Left lung (tissue), 4 donors: ENCODE measurements at regions not wholly inside any gene's neighbourhood (a gene's known extent, or its start where the extent isn't known, plus 50 kb on each side); places are given as distances from the start of the nearest gene placed in this dataset.

Experiments
- ATAC-seq: fragments of 200-7000 bp; cut with Tn5 transposase; one replicate; pipeline ENCODE4 v1.9.1; 2020; ENCODE audit warnings: moderate library complexity
- DNase-seq, 4 donors: peaks; one replicate each; pipeline ENCODE4 v3.0.0-alpha.2; 2013 to 2020
- H3K27ac ChIP-seq, 2 donors: fragments of 200-600 bp; sonication (generic) in 1 of 2; one replicate each; pipeline versions ENCODE4 v1.5.0 to v1.8.0; 2020 to 2021
- H3K27me3 ChIP-seq, 2 donors: fragments of 200-600 bp; sonication (generic) in 1 of 2; one replicate each; pipeline versions ENCODE4 v1.5.0 to v1.8.0; 2020 to 2021
- H3K36me3 ChIP-seq, 2 donors: fragments of 200-600 bp; sonication (generic) in 1 of 2; one replicate each; pipeline versions ENCODE4 v1.5.0 to v1.8.0; 2020 to 2021
- H3K4me1 ChIP-seq, 2 donors: fragments of 200-600 bp; one replicate each; pipeline ENCODE4 v1.8.0; 2021
- H3K4me3 ChIP-seq, 2 donors: fragments of 200-600 bp; sonication (generic) in 1 of 2; one replicate each; pipeline versions ENCODE4 v1.5.0 to v1.8.0; 2020 to 2021; ENCODE audit warnings: mild to moderate bottlenecking in 1 of 2
- H3K9me3 ChIP-seq, 2 donors: fragments of 200-600 bp; sonication (generic) in 1 of 2; one replicate each; pipeline versions ENCODE4 v1.5.0 to v1.8.0; 2020 to 2021
- intact Hi-C, 2 donors: fragments of 100-400 bp; cut with DNase I; formaldehyde crosslinking; loops; one replicate each; pipeline versions ENCODE4 v1.11.2 to v1.14.2; 2022
- TF ChIP-seq, protein P1 (sequence below), 2 donors: fragments of 200-600 bp; sonication (generic) in 1 of 2; IDR thresholded peaks; one replicate each; pipeline versions ENCODE4 v1.5.0 to v1.8.0; 2021; ENCODE audit warnings: antibody characterized with exemption in 2 of 2
- donor health status: DM: no; HTN: yes; CAD: no.
- donor health status: DM: no; HTN: no; CAD: no.

GRCh38 chr14:26173581-26174110, 424.2 kb downstream of the NOVA1 start:
- Histone ChIP-seq H3K27ac (no peak overlapping the region), H3K27me3 (no peaks in the 10 kb centered on the region), H3K4me1 (no peaks in the 10 kb centered on the region), H3K9me3 (no peaks in the 10 kb centered on the region), H3K4me3 (no peak overlapping the region), H3K36me3 (no peaks in the 10 kb centered on the region)
- DNase-seq: no peak
- TF ChIP-seq, protein P1, sequence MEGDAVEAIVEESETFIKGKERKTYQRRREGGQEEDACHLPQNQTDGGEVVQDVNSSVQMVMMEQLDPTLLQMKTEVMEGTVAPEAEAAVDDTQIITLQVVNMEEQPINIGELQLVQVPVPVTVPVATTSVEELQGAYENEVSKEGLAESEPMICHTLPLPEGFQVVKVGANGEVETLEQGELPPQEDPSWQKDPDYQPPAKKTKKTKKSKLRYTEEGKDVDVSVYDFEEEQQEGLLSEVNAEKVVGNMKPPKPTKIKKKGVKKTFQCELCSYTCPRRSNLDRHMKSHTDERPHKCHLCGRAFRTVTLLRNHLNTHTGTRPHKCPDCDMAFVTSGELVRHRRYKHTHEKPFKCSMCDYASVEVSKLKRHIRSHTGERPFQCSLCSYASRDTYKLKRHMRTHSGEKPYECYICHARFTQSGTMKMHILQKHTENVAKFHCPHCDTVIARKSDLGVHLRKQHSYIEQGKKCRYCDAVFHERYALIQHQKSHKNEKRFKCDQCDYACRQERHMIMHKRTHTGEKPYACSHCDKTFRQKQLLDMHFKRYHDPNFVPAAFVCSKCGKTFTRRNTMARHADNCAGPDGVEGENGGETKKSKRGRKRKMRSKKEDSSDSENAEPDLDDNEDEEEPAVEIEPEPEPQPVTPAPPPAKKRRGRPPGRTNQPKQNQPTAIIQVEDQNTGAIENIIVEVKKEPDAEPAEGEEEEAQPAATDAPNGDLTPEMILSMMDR (IDR thresholded peaks at IDR 0.05): no peak
- no peak for ATAC-seq
- intact Hi-C loops: no loop called here

DNA sequence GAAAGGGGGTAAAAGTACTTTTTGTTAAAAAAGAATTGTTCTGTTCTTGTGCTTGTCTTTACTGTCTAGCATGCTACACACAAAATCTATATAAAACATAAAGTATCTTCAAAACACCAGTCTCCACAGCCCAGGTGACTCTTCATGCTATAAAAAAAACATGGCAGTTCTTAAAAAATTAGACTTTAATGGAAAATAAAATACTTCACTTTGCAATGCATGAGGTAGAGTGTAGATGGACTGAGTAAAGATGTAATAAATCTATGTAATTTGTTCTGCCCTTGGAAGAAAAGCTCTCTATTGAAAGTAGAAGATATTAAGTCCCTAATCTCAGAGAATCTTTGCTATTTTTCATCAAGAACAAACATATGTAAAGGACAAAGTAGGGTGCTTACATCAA, 425.4 kb downstream of the NOVA1 start:
- Histone ChIP-seq H3K27ac (no peak overlapping the region), H3K9me3 (no peaks in the 10 kb centered on the region), H3K4me3 (no peak overlapping the region), H3K36me3 (no peaks in the 10 kb centered on the region), H3K4me1 (no peaks in the 10 kb centered on the region), H3K27me3 (no peaks in the 10 kb centered on the region)
- DNase-seq (no peak), ATAC-seq (no peak)
- TF ChIP-seq, protein P1 (IDR thresholded peaks at IDR 0.05): no peak
- intact Hi-C loops: no loop called here

DNA sequence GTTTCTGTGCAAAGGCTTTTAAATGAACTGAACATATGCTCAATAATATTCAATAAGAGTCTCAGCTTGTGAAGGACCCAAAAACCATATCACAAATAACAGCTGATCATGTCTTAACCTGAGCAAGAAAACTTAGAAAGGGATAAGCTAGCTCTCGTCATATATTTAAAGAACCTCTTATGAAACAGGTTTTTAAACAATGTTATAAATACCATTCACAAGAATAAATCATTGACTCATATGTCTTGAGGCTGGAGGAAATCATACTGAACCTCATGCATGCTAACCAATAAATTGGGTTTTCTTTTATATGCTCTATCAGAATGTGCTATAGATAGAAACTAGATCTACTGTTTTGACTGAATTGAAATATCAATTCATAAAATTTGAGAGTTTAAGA, 426.9 kb downstream of the NOVA1 start:
- DNase-seq: no peak
- Histone ChIP-seq H3K27ac (no peak overlapping the region), H3K36me3 (no peaks in the 10 kb centered on the region), H3K4me3 (no peak overlapping the region), H3K4me1 (no peaks in the 10 kb centered on the region), H3K9me3 (no peaks in the 10 kb centered on the region), H3K27me3 (no peaks in the 10 kb centered on the region)
- TF ChIP-seq, protein P1 (IDR thresholded peaks at IDR 0.05): no peak
- intact Hi-C loops: no loop called here
- ATAC-seq: no peak

DNA sequence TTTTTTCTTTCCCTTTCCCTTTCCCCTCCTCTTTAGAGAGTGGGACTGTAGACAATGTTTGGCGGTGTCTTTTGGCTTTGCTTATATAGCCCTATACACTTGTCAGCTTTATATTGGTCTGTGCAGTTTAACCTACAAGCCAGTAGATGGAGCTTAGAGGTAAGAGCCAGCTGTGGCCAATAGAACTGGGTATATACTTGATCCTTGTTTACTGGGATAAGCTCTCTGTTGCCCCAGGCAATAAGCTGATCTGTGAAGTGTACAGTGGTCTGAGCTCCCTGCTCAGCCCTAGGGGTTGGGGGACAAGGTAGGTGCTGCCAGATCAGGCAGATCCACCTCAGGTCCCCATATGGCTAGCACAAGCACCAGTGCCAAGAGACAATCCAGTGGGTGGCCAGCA, 434.1 kb downstream of the NOVA1 start:
- peak in 3 of 4 donors; percentile 3 to 27 (median 14) for DNase-seq
- intact Hi-C loops: no loop called here
- H3K9me3 ChIP-seq: peaks cover 0 to 3% of the 10 kb centered on the region in 2 donors
- ATAC-seq: peak; percentile 72
- H3K4me3 ChIP-seq: no peak overlapping the region
- TF ChIP-seq, protein P1 (IDR thresholded peaks at IDR 0.05): peak in 1 of 2 donors; percentile 14
- H3K27ac ChIP-seq: no peak overlapping the region
- H3K36me3 ChIP-seq: no peaks in the 10 kb centered on the region
- no peaks in the 10 kb centered on the region for H3K4me1 ChIP-seq
- no peaks in the 10 kb centered on the region for H3K27me3 ChIP-seq

GRCh38 chr14:26157517-26157916, 440.3 kb downstream of the NOVA1 start:
- Histone ChIP-seq H3K36me3 (no peaks in the 10 kb centered on the region), H3K27me3 (no peaks in the 10 kb centered on the region), H3K9me3 (peaks cover 0 to 21% of the 10 kb centered on the region in 2 donors), H3K4me3 (no peak overlapping the region), H3K4me1 (no peaks in the 10 kb centered on the region), H3K27ac (no peak overlapping the region)
- DNase-seq: no peak
- intact Hi-C loops: no loop called here
- ATAC-seq: no peak
- TF ChIP-seq, protein P1 (IDR thresholded peaks at IDR 0.05): no peak
